HG02588 (cell line): ENCODE measurements at regions not wholly inside any gene's neighbourhood (a gene's known extent, or its start where the extent isn't known, plus 50 kb on each side); places are given as distances from the start of the nearest gene placed in this dataset.
"Not testable (repeated sequence)": the region's sequence is repeated elsewhere in the genome, so short reads cannot be mapped to it uniquely, and the experiment has no call there.

ENCODE experiments used
- ATAC-seq: cut with Tn5 transposase; IDR thresholded peaks from one replicate; pipeline ENCODE4 v1.9.1; 2021; ENCODE audit warnings: mild to moderate bottlenecking, moderate library complexity; ENCODE audit not compliant: unreplicated experiment

GRCh38 chr21:39083377-39084008 lies 99.8 kb downstream of the PSMG1 start:
- no peak for ATAC-seq

- no peak for ATAC-seq
Observed at GRCh38 chr21:39082656-39083376, 100.4 kb downstream of the PSMG1 start.

- ATAC-seq = no peak
Observed at GRCh38 chr21:39080366-39080765, 102.9 kb downstream of the PSMG1 start.

GRCh38 chr21:39079617-39080016 lies 103.6 kb downstream of the PSMG1 start:
- no peak for ATAC-seq

GRCh38 chr21:39078322-39079065 lies 104.8 kb downstream of the PSMG1 start:
- no peak for ATAC-seq

- no peak for ATAC-seq
Observed at GRCh38 chr21:39077876-39078275, 105.4 kb downstream of the PSMG1 start.

- no peak for ATAC-seq
Observed at GRCh38 chr21:39074508-39074907, 108.7 kb downstream of the PSMG1 start.

- ATAC-seq = no peak
Observed at GRCh38 chr21:39073717-39074116, 109.5 kb downstream of the PSMG1 start.

GRCh38 chr21:39073063-39073462 lies 110.2 kb downstream of the PSMG1 start:
- no peak for ATAC-seq

- no peak for ATAC-seq
Observed at GRCh38 chr21:39072468-39072867, 110.8 kb downstream of the PSMG1 start.

GRCh38 chr21:39071623-39072214 lies 111.5 kb downstream of the PSMG1 start:
- no peak for ATAC-seq

GRCh38 chr21:39069856-39070255 lies 113.4 kb downstream of the PSMG1 start:
- not testable (repeated sequence) for ATAC-seq

- ATAC-seq = no peak
Observed at GRCh38 chr21:39066829-39067780, 116.1 kb downstream of the PSMG1 start.

GRCh38 chr21:39065917-39066316 lies 117.3 kb downstream of the PSMG1 start:
- ATAC-seq = no peak

GRCh38 chr21:39064325-39065012 lies 118.8 kb downstream of the PSMG1 start:
- no peak for ATAC-seq

GRCh38 chr21:39063517-39063916 lies 119.7 kb downstream of the PSMG1 start:
- no peak for ATAC-seq

GRCh38 chr21:39062196-39062595 lies 121.1 kb downstream of the PSMG1 start:
- no peak for ATAC-seq

GRCh38 chr21:39061766-39062165 lies 121.5 kb downstream of the PSMG1 start:
- no peak for ATAC-seq

- ATAC-seq = no peak
Observed at GRCh38 chr21:39060485-39061083, 122.7 kb downstream of the PSMG1 start.
